NCI-H146 treated with DMSO at 0.1 percent for 48 hours (cell line): ENCODE measurements at regions not wholly inside any gene's neighbourhood (a gene's known extent, or its start where the extent isn't known, plus 50 kb on each side); places are given as distances from the start of the nearest gene placed in this dataset.
"Not testable (repeated sequence)": the region's sequence is repeated elsewhere in the genome, so short reads cannot be mapped to it uniquely, and the experiment has no call there.

Experiments
- DNase-seq: peaks from one replicate; lab custom pipeline; 2025; ENCODE audit not compliant: unreplicated experiment; lab: John Stamatoyannopoulos, UW

DNA sequence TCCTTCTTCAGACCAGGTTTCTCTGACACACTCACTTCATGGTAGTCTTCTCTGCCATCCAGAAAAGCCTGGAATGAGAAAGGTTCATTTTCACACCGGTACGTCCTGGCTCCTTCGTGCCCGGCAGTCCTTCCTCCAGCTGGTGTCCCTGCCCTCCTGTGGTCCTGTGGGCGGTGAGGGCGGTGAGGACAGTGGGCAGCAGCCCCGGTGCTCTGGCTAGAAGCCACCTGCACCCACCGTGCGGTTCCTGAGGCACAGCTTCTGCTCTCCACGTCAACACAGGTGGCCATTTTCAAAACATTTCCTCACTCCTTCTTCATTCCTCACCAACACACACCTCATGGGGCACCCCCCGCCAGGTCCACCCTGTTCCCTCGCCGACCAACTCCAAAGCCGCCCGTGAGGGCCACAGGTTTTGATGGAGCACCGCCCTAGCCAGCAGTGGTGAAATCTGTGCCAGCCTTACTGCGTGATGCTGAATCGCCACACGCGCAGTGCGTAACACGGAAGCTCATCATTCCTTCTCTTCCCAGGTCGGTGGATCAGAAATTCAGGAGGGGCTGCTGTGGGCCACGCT is 251.4 kb upstream of the RNF32 start:
- no peak for DNase-seq

DNA sequence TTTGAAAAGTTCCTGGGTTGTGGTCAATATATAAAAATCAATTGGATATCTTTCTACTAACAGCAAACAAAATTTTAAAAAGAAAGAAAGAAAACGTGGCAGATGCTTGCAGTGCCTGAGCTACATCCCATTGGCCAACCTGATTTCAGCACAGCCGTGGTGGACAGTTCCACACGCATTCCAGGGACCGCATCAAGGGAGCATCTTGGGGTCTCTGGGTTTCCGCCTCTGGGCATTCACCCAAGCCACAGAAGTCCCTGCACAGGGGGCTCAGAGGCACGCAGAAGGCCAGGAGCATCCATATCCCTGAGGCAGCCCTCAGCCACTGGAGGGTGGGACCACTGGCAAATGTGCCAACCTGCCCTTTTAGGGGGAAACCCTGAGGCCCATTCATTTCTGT is 254.5 kb upstream of the RNF32 start:
- no peak for DNase-seq

DNA sequence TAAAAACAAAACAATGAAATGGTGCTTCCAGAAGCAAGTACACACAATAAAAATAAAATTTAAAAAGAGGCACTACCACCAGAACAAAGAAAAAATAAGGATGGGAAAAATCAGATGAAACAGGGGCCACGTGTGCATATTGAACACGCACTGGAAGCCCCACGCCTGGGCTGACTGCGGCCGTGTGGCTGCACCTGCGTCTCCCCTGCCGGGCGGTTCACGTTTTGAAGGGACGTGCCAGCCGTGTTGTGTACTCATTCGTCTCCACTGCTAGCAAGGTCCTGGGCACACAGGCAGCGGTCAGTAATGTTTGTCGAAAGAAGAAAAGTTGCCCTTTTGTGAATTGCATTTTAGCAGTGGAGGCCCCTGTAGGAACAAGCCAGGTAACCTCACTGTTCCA is 255.9 kb upstream of the RNF32 start:
- DNase-seq, result no peak

DNA sequence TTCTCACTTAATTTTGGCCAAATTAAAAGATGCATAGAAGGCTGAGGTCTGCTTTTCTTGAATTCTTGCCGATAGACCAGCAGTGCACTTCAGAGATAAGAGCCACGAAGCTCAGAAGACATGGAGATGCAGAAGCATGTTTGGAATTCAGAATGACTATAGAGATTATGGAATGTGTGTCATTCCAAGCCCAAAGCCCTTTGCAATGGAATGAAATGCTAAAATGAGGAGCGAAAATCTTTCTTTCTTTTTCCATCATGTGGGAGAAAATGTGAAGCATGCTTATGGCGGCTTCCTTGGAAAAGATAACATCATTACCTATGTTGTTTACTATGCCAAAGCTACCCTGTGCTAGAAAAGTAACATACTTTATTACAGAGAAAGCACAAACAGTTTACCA is 257.0 kb upstream of the RNF32 start:
- no peak for DNase-seq

DNA sequence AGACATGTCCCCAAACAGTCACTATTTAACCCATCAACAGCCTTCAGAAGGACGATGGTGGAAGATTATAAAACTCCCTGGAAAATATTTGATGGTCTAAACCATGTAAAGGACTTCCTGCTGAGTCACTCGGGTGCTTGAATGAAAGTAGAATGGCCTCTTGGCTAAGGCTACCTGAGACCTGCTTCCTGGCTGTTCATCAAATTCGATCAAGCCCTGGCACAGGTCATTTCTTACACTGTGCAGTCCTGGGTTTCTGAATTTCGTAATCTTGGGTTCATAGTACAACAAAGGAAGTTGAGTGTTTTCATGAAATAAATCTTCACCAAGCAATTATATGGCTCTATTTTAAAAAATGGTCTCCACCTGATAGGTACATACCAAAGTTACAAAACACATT is 260.3 kb upstream of the RNF32 start:
- DNase-seq, result no peak

DNA sequence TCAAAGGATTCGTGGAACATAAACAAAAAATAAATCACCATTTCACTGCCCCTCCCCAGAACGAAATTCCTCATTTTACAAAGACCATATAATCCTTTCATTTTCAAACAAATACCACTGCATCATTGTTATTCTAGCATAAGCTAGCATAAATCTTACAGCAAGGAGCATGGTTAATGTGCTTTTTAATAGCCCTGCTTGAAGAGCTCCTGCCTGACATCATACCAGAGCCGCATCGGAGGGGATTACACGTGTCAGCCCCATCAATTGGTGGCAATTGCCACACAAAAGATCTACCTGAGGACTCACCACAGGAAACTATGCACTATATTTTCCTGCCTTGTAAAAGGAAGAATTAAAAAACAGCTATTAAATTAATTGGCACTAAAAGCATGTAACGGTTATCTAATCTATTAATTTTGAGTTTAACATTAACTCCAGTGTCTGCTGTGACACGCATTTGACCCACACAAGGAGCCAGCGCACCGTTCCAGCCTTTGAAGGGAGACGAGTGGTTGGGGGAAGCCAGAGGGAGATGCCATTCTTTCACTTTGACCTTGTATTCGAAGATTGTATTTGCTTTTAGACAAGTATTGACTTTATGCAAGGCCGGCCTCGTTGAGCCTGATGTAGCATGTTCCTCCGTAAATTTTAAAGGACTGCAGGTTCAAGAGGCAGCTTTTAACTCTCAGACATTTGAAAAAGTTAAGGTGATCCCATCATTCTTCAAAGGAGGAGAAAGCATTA is 261.1 kb upstream of the RNF32 start:
- no peak for DNase-seq

DNA sequence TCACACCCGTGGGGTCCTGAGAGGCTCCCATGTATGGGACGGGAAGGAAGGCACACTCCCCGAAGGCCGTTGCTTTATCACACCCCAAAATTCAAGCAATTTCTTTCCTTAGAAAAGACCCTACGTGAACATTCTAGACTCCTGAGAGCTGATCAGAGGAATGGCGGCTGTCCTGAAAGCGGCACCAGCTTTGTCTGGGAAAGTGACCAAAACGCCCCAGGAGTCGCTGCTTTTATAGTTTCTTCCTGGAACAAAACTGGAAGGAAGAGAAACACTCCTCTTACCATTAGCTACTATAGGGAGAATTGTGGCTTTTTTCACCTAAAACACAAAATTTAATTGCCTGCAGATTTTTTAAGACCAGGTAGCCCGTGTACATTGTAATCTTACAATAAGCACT is 261.8 kb upstream of the RNF32 start:
- no peak for DNase-seq

DNA sequence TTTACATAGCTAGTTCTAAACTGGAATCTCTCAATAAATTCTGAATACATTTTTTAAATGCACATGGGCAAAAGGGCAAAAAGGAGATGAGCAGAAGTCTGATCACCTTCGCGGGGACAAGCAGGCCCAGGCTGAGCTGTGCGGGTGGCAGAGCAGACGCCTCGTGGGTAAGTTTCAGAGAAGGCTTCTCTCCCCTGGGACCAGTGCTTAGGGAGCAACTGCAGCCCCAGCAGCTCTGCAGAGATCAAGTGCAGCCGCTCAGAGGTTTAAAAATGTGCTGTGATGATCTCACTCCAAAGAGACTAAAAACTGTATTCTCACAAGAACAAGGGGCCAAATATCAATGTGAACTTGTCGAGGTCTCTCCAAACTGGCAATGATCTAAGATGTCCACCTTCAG is 264.3 kb upstream of the RNF32 start:
- no peak for DNase-seq

DNA sequence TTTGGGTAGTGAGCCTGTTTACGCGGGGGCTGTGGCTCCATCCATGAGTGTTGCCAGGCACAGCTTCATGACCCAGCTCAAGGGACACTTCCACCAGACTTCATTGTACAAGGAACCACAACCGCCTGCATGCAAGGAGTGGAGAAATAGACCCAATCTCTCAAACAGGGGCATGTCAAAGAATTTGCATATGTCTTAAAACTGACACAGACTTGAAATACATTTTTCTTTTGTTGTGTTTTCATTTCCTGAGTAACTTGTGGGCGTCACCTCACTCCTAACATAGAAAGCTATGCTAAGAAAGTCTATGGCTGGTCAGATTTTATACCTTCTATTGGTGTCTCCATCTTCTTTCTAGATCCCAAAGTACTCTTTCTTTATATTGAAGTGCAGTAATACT is 266.2 kb upstream of the RNF32 start:
- no peak for DNase-seq

DNA sequence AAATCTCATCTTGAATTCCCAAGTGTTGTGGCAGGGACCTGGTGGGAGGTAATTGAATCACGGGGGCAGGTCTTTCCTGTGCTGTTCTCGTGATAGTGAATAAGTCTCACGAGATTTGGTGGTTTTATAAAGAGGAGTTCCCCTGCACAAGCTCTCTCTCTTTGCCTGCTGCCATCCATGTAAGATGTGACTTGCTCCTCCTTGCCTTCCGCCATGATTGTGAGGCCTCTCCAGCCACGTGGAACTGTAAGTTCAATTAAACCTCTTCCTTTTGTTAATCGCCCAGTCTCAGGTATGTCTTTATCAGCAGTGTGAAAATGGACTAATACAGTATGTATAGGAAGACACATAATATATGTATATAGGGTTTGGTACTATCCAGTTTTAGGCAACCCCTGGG is 270.6 kb upstream of the RNF32 start:
- DNase-seq, result not testable (repeated sequence)

DNA sequence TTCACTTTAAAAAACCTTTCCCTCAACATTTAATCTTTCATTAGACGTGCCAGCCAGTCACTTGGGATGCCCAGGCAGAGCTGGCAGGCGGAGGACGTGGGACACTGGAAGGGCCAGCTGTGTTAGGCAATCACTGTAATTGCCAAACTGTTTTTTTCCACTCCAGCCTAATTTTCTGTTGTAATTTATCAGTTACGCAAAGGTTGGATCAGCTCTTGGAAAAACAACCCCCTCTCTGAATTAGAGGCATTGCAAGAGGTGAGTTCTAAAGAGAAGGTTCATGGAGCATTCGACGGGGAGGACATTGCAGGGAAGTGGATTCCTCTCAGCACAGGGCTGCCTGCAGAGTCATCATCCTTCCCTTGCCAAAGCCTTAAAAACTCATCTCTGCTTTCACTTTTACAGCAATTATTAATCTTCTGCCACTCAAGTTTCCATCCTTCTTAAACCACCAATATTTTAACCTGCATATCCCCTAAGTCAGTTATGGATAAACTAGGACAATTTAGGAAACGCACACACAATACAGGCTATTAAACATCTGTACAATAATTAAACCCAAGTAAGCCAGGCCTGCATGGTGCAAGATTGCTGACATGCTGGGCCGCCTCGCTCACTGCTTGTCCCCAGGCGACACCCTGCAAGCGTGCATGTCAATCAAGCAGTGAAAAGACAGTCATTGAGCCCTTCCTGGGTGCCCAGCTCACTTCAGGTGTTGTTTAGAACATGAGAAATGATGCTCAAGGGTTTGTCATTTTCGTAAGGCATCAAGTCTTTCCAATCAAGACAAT is 272.3 kb upstream of the RNF32 start:
- no peak for DNase-seq

DNA sequence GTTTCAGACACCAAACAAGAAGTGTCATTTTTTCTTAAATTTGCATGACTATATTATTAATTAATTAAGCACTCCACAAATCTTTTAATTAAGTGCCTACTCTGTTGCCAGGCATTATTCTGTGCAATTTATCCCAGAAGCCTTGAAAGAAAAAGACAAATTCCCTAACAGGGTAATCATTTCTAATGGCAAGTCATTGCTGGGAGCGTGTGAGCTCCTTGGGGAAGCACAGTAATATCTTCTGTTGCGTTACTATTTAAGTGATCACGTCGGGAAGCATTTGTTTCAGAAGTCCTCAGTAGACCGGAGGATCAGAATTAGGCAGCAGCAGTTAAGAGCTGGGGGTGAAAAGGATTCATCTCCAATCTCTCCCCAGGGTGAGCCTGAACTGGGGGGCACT is 276.8 kb upstream of the RNF32 start:
- DNase-seq, result no peak

DNA sequence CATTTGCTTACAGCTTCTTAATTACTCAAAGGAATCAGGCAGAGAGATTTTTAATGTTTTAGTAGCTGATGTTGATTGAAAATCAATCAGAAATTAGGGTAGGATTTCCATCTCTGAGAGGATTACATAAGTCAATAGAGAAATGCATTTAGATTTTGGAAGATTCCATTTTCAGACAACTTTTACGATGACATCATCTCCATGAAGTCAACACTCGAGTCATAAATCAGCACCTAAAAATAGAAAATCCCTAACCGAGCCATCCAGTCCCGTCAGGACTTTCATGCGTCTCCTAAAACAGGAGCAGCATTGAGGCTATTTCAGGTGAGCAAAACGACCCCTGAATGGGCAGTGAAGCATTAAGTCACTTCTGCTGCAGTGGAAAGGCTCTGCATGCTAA is 279.7 kb upstream of the RNF32 start:
- DNase-seq, result no peak

DNA sequence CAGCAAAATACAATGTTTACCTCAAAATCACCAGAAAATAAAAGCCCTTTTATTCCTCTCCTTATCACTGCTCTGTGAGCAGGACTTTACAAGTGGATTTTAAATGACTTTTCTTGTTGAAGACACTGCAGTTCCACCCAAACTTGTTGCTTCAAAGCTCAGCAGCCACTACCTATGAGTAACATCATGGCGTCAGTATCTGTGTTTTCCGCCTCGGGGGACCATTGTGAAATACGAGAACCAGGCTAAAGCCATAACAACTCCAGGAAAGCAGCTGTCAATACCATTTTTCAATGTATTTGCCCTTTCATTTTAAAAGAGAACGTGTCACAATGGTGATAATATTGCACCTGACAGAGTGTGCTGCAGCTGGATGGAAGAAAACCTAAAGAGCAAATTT is 284.0 kb upstream of the RNF32 start:
- DNase-seq, result no peak

DNA sequence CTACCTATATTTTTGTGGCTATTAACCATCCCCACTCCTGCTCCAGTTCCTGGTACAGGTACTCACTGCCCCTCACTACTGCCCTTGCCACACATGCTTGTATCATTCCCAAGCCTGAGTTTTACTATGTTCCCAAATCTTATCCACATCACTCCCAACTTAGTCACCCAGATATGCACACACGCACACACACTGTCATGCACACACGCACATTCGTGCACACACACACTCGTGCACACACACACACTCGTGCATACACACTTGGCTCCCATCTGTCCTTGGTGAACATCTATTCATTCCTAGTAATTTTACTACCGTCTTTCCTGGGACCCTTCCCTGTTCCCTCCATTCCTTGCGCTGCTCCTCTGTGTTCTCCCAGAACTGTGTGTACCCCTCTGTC is 287.2 kb upstream of the RNF32 start:
- no peak for DNase-seq

DNA sequence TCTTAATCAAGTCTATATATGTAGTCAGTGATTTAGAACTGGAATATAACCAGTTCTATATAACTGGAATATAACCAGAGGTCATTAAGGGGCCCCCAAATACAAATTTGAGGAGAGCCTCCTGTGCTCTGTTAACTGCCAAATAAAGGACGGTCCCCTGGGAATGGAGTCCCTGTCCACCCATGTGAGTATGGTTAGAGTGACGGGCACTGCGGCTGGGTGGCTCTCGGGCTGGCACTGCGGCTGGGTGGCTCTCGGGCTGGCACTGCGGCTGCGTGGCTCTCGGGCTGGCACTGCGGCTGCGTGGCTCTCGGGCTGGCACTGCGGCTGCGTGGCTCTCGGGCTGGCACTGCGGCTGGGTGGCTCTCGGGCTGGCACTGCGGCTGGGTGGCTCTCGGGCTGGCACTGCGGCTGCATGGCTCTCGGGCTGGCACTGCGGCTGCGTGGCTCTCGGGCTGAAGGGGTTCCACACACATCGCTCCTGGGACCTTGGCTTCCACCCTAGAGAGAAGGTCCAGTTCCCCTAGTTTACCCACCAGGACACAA is 292.8 kb upstream of the RNF32 start:
- DNase-seq, result not testable (repeated sequence)

DNA sequence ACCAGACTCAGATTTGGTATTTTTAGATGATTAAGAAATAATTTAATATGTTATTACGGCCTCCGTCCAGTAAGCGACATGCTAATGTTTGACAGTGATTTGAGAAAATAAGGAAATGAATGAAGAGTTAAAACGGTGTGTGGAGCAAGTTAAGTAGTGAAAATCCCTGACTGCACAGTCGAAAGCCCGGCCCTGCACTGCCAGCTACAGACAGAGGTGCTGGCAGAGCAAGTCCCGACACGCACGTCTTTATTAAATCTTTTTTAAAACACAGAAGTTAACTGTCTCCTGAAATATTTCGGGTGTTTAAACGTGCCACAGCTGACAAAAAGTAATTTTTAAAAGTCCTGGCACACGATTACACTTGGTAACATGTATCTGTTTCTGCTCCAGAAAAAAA is 293.4 kb upstream of the RNF32 start:
- DNase-seq, result no peak

DNA sequence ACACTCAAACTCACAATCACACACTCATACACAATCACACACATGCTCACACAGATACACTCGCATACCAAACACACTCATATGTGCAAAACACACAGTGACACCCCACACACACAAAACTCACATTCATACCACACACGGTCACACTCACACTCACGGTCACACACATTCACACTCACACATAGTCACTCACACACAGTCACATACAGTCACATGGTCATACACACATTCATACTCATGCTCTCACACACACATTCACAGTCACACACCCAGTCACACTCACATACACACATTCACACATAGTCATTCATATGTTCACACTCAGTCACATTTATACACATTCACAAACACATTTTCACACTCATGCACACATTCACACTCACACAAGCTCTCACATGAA is 296.0 kb upstream of the RNF32 start:
- no peak for DNase-seq

DNA sequence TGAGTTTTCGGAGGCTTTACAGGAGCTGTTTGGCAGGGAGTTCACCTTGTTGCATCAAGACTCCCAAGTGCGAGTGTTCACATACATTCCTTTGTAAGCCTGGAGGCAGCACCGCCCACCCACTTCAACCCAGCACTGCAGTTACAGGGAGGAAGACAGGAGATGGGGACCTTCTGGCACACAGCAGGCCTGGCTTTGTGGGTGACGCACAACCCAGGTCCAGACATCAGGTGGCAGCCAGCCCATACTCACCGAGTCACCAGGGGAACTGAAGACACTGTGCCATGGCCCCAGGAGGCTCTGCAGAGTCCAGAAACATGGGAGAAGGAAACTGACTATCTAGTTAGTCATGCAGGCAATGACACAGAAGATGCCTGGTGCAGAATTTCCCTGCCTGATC is 305.9 kb upstream of the RNF32 start:
- no peak for DNase-seq

DNA sequence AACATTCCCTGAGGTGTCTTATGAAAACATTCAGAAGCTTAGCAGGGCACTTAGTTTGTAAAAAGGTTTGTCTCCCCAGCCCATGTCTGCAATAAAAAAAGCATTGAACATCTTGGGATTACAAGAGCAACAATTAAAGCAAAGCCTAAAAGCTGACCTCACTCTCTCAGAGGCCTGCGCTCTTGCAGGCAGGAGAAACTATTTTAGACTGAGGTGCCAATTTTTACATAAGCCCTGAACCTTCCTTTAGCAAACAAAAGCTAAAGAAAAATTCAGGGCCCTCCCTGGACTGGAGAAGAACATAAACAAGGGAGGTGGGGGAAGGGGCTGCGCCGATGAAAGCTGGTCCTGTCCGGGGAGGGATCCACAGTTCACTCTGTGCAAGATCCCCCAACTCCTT is 312.7 kb upstream of the RNF32 start:
- DNase-seq, result no peak

DNA sequence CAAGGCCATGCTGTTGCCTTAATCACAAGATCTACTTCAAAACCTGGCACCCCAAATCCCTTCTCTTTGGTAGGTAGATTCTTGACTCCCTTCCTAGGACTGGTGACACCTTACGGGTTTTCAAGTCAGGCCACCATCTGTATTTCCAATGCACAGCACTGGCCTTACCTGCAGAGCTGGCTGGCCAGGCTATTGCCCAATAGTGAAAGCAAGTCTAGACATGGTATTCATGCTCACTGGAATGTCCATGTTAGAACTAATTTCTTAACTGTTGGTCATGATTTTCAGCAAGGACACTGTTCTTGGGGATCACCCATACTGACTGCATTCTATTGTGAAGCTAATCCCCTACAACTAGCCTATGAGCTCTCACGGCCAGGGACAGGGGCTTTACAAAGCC is 313.1 kb upstream of the RNF32 start:
- DNase-seq, result no peak

DNA sequence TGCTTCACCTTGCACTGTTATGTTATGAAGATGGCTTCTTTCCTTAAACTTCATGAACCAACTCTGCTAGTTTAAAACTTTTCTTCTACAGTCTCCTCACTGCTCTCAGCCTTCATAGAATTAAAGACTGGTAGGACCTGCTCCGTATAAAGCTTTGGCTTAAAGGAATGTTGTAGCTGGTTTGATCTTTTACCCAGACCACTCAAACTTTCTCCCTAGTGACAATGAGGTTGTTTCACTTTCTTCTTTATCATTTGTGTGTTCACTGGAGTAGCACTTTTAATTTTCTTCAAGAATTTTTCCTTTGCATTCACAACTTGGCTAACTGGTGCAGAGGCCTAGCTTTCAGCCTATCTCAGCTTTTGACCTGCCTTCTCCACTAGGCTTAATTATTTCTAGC is 316.4 kb upstream of the RNF32 start:
- no peak for DNase-seq
